AG04450 (cell line): ENCODE measurements at regions not wholly inside any gene's neighbourhood (a gene's known extent, or its start where the extent isn't known, plus 50 kb on each side); places are given as distances from the start of the nearest gene placed in this dataset.
"Not testable (repeated sequence)": the region's sequence is repeated elsewhere in the genome, so short reads cannot be mapped to it uniquely, and the experiment has no call there.

ENCODE experiments used
- CTCF ChIA-PET: fragments of 300-600, 350-600 bp; formaldehyde crosslinking; extraction: SDS; loops from one replicate; lab custom pipeline; 2022; ENCODE audit warnings: antibody characterized with exemption, inconsistent platforms; lab: Charles Lee
- POLR2A ChIA-PET: fragments of 350-600 bp; formaldehyde crosslinking; extraction: SDS; loops from one replicate; lab custom pipeline; 2021; ENCODE audit warnings: antibody characterized with exemption, inconsistent platforms; lab: Yijun Ruan, JAX
- DNase-seq: peaks from one replicate; pipeline ENCODE4 v3.0.0-alpha.2; 2011; ENCODE audit warnings: low read depth, low spot score
- H3K27ac ChIP-seq: one replicate; pipeline ENCODE4 v1.5.1; 2012; ENCODE audit warnings: low read depth, low read length, control low read depth
- H3K27me3 ChIP-seq: one replicate; pipeline ENCODE4 v1.6.0; 2012; ENCODE audit warnings: low read length; ENCODE audit not compliant: control insufficient read depth, insufficient read depth
- H3K4me3 ChIP-seq: 2 replicates; pipeline ENCODE4 v1.5.1; 2011; ENCODE audit warnings: mild to moderate bottlenecking, low read depth, low read length, control low read depth
- H3K9me3 ChIP-seq: 2 replicates; pipeline ENCODE4 v1.5.1; 2012; ENCODE audit warnings: low read length; ENCODE audit not compliant: control insufficient read depth, insufficient read depth
- TF ChIP-seq, protein P1 (sequence below): IDR thresholded peaks from 2 replicates; pipeline ENCODE4 v1.5.1; 2011; ENCODE audit warnings: low read depth, low read length, control low read depth, inconsistent platforms

DNA sequence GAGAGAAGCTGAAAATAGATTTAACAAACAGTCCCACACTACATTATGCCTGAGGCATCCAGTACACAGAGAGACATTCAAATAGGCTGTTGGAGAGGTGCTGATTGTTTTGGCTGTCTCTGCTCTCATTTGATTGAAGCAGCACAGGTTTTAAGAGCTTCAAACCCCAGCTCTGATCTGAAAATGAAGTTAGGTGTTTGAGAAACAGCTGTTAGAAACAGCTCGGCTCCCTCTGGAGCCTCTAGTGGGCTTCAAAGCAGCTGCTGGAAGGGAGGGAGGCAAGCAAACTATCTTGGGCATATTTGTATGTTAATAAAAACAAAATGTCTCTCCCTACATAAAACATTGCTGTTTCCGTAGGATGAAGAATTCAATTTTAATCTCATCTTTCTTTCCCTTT lies 607.3 kb upstream of the GOT2 start:
- no peaks in the 10 kb centered on the region for H3K27me3 ChIP-seq
- TF ChIP-seq, protein P1, sequence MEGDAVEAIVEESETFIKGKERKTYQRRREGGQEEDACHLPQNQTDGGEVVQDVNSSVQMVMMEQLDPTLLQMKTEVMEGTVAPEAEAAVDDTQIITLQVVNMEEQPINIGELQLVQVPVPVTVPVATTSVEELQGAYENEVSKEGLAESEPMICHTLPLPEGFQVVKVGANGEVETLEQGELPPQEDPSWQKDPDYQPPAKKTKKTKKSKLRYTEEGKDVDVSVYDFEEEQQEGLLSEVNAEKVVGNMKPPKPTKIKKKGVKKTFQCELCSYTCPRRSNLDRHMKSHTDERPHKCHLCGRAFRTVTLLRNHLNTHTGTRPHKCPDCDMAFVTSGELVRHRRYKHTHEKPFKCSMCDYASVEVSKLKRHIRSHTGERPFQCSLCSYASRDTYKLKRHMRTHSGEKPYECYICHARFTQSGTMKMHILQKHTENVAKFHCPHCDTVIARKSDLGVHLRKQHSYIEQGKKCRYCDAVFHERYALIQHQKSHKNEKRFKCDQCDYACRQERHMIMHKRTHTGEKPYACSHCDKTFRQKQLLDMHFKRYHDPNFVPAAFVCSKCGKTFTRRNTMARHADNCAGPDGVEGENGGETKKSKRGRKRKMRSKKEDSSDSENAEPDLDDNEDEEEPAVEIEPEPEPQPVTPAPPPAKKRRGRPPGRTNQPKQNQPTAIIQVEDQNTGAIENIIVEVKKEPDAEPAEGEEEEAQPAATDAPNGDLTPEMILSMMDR, result no peak
- ChIA-PET POLR2A (no interaction called here), CTCF (no interaction called here)
- H3K27ac ChIP-seq, result no peak overlapping the region
- no peak for DNase-seq
- H3K9me3 ChIP-seq, result no peaks in the 10 kb centered on the region
- no peak overlapping the region for H3K4me3 ChIP-seq

DNA sequence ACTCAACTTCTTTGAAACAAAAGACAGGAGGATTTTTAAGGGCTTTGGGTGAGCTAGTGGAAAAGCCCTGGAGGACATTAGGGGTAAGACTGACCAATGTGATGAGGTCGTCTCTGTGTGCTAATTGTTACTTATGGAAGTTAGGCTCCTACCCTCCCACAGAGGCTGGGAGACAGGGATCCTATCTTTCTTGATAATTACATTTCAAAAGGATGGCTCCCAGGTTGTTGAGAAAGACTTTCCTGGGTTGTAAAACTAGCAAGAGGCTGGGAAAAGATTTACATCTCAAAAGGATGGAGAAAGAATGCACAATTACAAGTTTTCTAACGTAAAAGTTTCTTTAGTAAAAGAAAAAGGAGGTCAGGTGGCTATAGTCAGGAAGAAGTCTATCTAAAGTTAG lies 605.8 kb upstream of the GOT2 start:
- TF ChIP-seq, protein P1, result no peak
- no peak overlapping the region for H3K27ac ChIP-seq
- no peaks in the 10 kb centered on the region for H3K9me3 ChIP-seq
- no peak overlapping the region for H3K4me3 ChIP-seq
- H3K27me3 ChIP-seq, result no peaks in the 10 kb centered on the region
- no peak for DNase-seq
- ChIA-PET CTCF (no interaction called here), POLR2A (no interaction called here)

DNA sequence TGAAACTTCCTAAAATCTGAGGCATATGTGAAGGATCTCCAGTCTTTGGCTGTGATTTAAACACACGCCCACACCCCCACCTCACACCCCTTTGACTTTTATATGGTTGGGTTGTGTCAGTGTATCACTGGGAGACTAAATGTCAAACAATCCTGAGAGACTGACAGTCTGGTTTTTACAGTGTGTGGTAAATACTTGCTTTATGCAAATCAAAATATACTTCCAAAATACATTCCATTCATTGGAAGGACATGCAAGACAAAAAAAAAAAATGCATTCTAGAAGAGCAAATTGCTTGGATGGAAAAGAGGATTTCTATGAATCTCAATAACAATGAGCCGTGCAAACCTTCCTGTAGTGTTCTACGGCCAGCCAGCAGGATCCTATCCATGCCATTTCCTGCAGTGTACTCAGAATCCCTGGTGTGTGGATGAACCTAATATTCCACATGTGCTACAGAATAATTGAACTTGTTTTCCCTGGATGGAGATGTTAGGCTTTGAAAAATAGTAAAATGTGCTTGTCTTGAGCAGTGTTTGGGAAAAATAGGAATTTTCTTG lies 602.1 kb upstream of the GOT2 start:
- Histone ChIP-seq H3K9me3 (no peaks in the 10 kb centered on the region), H3K4me3 (no peak overlapping the region), H3K27ac (no peak overlapping the region), H3K27me3 (no peaks in the 10 kb centered on the region)
- TF ChIP-seq, protein P1, result no peak
- POLR2A ChIA-PET, result no interaction called here
- DNase-seq, result no peak
- CTCF ChIA-PET, result no interaction called here

DNA sequence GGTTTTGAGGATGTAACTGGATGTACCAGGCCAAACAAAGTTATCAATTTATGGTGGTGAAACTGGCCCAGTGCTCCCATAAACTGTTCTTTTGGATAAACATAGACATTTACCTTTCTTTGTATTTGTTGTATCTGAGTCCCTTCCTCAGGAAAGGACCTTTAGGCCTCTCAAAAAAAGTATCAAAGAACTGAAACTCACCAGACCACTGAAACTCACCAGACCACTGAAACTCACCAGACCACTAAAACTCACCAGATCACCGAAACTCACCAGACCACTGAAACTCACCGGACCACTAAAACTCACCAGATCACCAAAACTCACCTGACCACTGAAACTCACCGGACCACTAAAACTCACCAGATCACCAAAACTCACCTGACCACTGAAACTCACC lies 597.6 kb upstream of the GOT2 start:
- DNase-seq, H3K27ac ChIP-seq, H3K4me3 ChIP-seq, H3K9me3 ChIP-seq, POLR2A ChIA-PET, CTCF ChIA-PET, H3K27me3 ChIP-seq: not testable (repeated sequence)

DNA sequence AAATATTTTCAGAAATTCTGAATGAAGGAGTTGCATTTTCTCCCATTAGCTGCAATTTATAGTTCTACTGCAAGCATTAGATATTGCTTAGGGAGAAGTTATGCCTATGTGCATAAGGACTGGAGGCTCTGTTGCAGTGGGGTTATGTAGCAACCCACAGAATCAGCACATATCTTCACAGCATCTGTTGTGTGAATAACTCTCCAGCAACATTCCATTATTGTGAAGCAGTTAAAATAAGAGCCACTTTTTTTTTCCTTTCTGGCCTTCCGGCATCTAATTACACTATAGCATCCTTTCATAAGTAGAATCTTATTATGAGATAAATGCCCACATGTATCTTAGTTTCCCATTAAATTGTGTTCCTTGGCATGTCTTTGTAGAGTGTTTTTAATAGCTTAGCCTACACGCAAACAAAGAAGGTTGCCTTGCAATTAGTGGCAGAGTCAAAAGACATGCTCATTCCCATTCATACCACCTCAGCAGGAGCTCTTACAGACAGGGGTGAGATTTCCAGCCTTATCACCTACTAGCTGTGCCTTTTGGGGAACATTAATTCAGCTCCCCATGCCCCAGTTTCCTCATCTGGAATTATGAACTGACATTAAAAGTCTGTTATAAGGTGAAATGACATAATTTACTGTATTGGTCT lies 596.0 kb upstream of the GOT2 start:
- ChIA-PET POLR2A (no interaction called here), CTCF (no interaction called here)
- DNase-seq, result no peak

More for the DNA sequence above, 596.0 kb upstream of the GOT2 start:
- TF ChIP-seq, protein P1, result no peak
- Histone ChIP-seq H3K4me3 (no peak overlapping the region), H3K27ac (no peak overlapping the region), H3K27me3 (no peaks in the 10 kb centered on the region), H3K9me3 (no peaks in the 10 kb centered on the region; the same call in 1 of the 2 replicates)
